Uterus (tissue), 2 donors: ENCODE measurements at regions not wholly inside any gene's neighbourhood (a gene's known extent, or its start where the extent isn't known, plus 50 kb on each side); places are given as distances from the start of the nearest gene placed in this dataset.

Experiments used
- CTCF ChIP-seq, 4 experiments: fragments of 200-600 bp in 2 of 4; fragments of 450-650 bp in 2 of 4; sonication (generic) in 2 of 4; IDR thresholded peaks; one replicate each; pipeline ENCODE4 v1.5.1; 2016 to 2019; ENCODE audit warnings: antibody characterized with exemption in 4 of 4, mild to moderate bottlenecking in 2 of 4, moderate library complexity in 1 of 4
- POLR2A ChIP-seq, 2 donors: fragments of 450-650 bp; IDR thresholded peaks; one replicate each; pipeline ENCODE4 v1.6.1; 2016; ENCODE audit warnings: antibody characterized with exemption in 2 of 2, mild to moderate bottlenecking in 1 of 2, moderate library complexity in 1 of 2

- TF ChIP-seq CTCF (IDR thresholded peaks at IDR 0.05) (no peak), POLR2A (IDR thresholded peaks at IDR 0.05) (no peak)
Observed at GRCh38 chr5:158069838-158070237, 210.9 kb upstream of the CLINT1 start.
